Transverse colon (tissue), 4 donors: ENCODE measurements at regions not wholly inside any gene's neighbourhood (a gene's known extent, or its start where the extent isn't known, plus 50 kb on each side); places are given as distances from the start of the nearest gene placed in this dataset.
"Not testable (repeated sequence)": the region's sequence is repeated elsewhere in the genome, so short reads cannot be mapped to it uniquely, and the experiment has no call there.

Experiments
- DNase-seq: peaks from one replicate; pipeline ENCODE4 v3.0.0-alpha.2; 2019
- H3K27ac ChIP-seq, 4 donors: fragments of 200-600 bp; sonication (generic); 2 replicates each; pipeline ENCODE4 v1.5.1; 2016 to 2018; ENCODE audit warnings: inconsistent platforms in 4 of 4
- H3K27me3 ChIP-seq: fragments of 200-600 bp; sonication (generic); 2 replicates; pipeline ENCODE4 v1.5.1; 2017; ENCODE audit warnings: inconsistent platforms
- H3K36me3 ChIP-seq, 4 donors: fragments of 200-600 bp; sonication (generic); 2 replicates each; pipeline ENCODE4 v1.5.1; 2017 to 2019; ENCODE audit warnings: inconsistent platforms in 4 of 4
- H3K4me1 ChIP-seq, 4 donors: fragments of 200-600 bp; sonication (generic); 2 replicates each; pipeline ENCODE4 v1.5.1; 2017 to 2020; ENCODE audit warnings: inconsistent platforms in 4 of 4
- H3K4me3 ChIP-seq, 4 donors: fragments of 200-600 bp; sonication (generic); 1 replicate in 1 of 4; 2 replicates in 3 of 4; pipeline versions ENCODE4 v1.5.1 to v1.6.1; 2017 to 2019; ENCODE audit warnings: inconsistent platforms in 4 of 4
- H3K9me3 ChIP-seq, 2 donors: fragments of 200-600 bp; sonication (generic); 2 replicates each; pipeline ENCODE4 v1.5.1; 2017 to 2019; ENCODE audit warnings: inconsistent platforms in 2 of 2
- EP300 ChIP-seq: sonication (generic); formaldehyde crosslinking; IDR thresholded peaks from one replicate; pipeline ENCODE4 v1.6.1; 2017; ENCODE audit warnings: antibody characterized with exemption, low read depth
- POLR2A ChIP-seq: fragments of 450-650 bp; IDR thresholded peaks from one replicate; pipeline ENCODE4 v1.6.1; 2016; ENCODE audit warnings: antibody characterized with exemption, mild to moderate bottlenecking, moderate library complexity
- POLR2AphosphoS5 ChIP-seq, 3 donors: sonication (generic); formaldehyde crosslinking; IDR thresholded peaks; one replicate each; pipeline ENCODE4 v1.6.1; 2016; ENCODE audit warnings: antibody characterized with exemption in 3 of 3
- WGBS, 2 donors: methylation state at CpG; one replicate each; pipeline ENCODE4 v1.1.5; 2018; ENCODE audit warnings: low coverage in 1 of 2; 5-methylcytosine and 5-hydroxymethylcytosine counted together
- in situ Hi-C, 4 donors: fragments of 200-750 bp; cut with MboI; loops; one replicate each; pipeline versions ENCODE4 v1.15.0 to v1.15.1; 2017; ENCODE audit warnings: low sequenced_read_pairs in 3 of 4, low pct_ligation_motif_present in 1 of 4, low pct_unique_long_range_greater_than_20kb in 1 of 4
- intact Hi-C: fragments of 100-400 bp; cut with DNase I; formaldehyde crosslinking; loops from one replicate; pipeline ENCODE4 v1.15.1; 2023; ENCODE audit warnings: low total_unique reads
- TF ChIP-seq, protein P1 (sequence below), 5 experiments: fragments of 200-600 bp in 3 of 5; fragments of 450-650 bp in 2 of 5; sonication (generic) in 3 of 5; IDR thresholded peaks; 1 replicate in 2 of 5; 2 replicates in 3 of 5; pipeline ENCODE4 v1.5.1; 2016 to 2017; ENCODE audit warnings: antibody characterized with exemption in 5 of 5, inconsistent platforms in 3 of 5, mild to moderate bottlenecking in 2 of 5, moderate library complexity in 1 of 5

- Histone ChIP-seq H3K9me3 (no peaks in the 10 kb centered on the region), H3K4me3 (no peak overlapping the region), H3K27ac (no peak overlapping the region), H3K4me1 (no peaks in the 10 kb centered on the region), H3K27me3 (no peaks in the 10 kb centered on the region), H3K36me3 (no peaks in the 10 kb centered on the region)
- intact Hi-C loops (no loop called here), in situ Hi-C loops (no loop called here)
- WGBS, 2 donors, result 54 to 65% methylated on average over 2 of the region's 2 CpGs
- no peak for DNase-seq
- TF ChIP-seq POLR2A, result no peak
- no peak for TF ChIP-seq POLR2AphosphoS5 (IDR thresholded peaks at IDR 0.05)
- no peak for TF ChIP-seq EP300
- TF ChIP-seq, protein P1, sequence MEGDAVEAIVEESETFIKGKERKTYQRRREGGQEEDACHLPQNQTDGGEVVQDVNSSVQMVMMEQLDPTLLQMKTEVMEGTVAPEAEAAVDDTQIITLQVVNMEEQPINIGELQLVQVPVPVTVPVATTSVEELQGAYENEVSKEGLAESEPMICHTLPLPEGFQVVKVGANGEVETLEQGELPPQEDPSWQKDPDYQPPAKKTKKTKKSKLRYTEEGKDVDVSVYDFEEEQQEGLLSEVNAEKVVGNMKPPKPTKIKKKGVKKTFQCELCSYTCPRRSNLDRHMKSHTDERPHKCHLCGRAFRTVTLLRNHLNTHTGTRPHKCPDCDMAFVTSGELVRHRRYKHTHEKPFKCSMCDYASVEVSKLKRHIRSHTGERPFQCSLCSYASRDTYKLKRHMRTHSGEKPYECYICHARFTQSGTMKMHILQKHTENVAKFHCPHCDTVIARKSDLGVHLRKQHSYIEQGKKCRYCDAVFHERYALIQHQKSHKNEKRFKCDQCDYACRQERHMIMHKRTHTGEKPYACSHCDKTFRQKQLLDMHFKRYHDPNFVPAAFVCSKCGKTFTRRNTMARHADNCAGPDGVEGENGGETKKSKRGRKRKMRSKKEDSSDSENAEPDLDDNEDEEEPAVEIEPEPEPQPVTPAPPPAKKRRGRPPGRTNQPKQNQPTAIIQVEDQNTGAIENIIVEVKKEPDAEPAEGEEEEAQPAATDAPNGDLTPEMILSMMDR (IDR thresholded peaks at IDR 0.05), result no peak
Measured at GRCh38 chr10:90245623-90246022, 544.2 kb downstream of the KIF20B start.

DNA sequence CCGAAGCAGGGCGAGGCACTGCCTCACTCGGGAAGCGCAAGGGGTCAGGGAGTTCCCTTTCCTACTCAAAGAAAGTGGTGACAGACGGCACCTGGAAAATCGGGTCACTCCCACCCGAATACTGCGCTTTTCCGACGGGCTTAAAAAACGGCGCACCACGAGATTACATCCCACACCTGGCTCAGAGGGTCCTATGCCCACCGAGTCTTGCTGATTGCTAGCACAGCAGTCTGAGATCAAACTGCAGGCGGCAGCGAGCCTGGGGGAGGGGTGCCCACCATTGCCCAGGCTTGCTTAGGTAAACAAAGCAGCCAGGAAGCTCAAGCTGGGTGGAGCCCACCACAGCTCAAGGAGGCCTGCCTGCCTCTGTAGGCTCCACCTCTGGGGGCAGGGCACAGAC is 549.4 kb downstream of the KIF20B start:
- in situ Hi-C loops, H3K4me3 ChIP-seq, intact Hi-C loops, H3K27me3 ChIP-seq, H3K36me3 ChIP-seq, H3K27ac ChIP-seq, DNase-seq, H3K4me1 ChIP-seq, H3K9me3 ChIP-seq: not testable (repeated sequence)
- WGBS, 2 donors, result 94 to 100% methylated on average over 4 to 16 of the region's 16 CpGs

DNA sequence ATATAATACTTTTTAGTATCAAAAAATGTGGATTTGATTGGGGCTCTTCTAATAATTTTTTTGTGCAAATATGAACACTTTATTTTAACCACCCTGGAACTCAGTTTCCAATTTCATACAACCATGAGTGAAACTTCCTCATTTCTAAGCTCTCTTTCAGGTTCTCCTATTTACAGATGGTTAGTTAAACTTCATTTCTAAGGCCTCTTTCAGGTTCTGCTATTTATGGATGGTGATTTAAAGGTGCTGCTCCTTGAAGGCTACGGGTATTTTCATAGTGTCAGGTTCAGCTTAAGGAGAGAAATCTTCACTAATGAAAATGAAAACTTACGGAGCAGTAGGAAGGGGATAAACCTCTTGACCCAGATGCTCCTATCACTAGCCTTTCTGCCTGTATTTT is 568.3 kb downstream of the KIF20B start:
- Histone ChIP-seq H3K4me3 (no peak overlapping the region), H3K4me1 (no peaks in the 10 kb centered on the region), H3K9me3 (no peaks in the 10 kb centered on the region), H3K27ac (no peak overlapping the region), H3K36me3 (no peaks in the 10 kb centered on the region), H3K27me3 (no peaks in the 10 kb centered on the region)
- in situ Hi-C loops, result no loop called here
- no peak for DNase-seq
- intact Hi-C loops, result no loop called here
- no peak for TF ChIP-seq EP300
- no peak for TF ChIP-seq POLR2A
- TF ChIP-seq, protein P1 (IDR thresholded peaks at IDR 0.05), result no peak
- TF ChIP-seq POLR2AphosphoS5 (IDR thresholded peaks at IDR 0.05), result no peak
- WGBS, 2 donors, result 61 to 70% methylated on average over 2 of the region's 2 CpGs

- no peaks in the 10 kb centered on the region for H3K27me3 ChIP-seq
- no peaks in the 10 kb centered on the region for H3K9me3 ChIP-seq
- 73% methylated on average over 5 of the region's 5 CpGs; no CpG with 5 or more reads in 1 of the 2 donors for WGBS, 2 donors
- intact Hi-C loops, result no loop called here
- H3K27ac ChIP-seq, result no peak overlapping the region
- H3K4me3 ChIP-seq, result no peak overlapping the region
- TF ChIP-seq EP300 (no peak), POLR2AphosphoS5 (IDR thresholded peaks at IDR 0.05) (no peak), POLR2A (no peak)
- TF ChIP-seq, protein P1 (IDR thresholded peaks at IDR 0.05), result no peak
- in situ Hi-C loops, result no loop called here
- no peak for DNase-seq
- no peaks in the 10 kb centered on the region for H3K4me1 ChIP-seq
- H3K36me3 ChIP-seq, result no peaks in the 10 kb centered on the region
Measured at GRCh38 chr10:90274721-90275468, 573.5 kb downstream of the KIF20B start.
